ENCODE measurements at regions not wholly inside any gene's neighbourhood (a gene's known extent, or its start where the extent isn't known, plus 50 kb on each side); places are given as distances from the start of the nearest gene placed in this dataset.

- Histone ChIP-seq H3K27ac (no peak overlapping the region), H3K4me3 (no peak overlapping the region), H3K9me2 (replicated peaks; ENCODE audit: insufficient read depth) (no peaks in the 10 kb centered on the region), H3K4me2 (no peak overlapping the region), H4K20me1 (ENCODE audit: insufficient read depth, poor library complexity, severe bottlenecking) (no peaks in the 10 kb centered on the region), H3K79me2 (no peaks in the 10 kb centered on the region), H3K4me1 (ENCODE audit: insufficient read depth) (no peaks in the 10 kb centered on the region), H3K36me3 (replicated peaks; ENCODE audit: insufficient read depth, low read depth) (no peaks in the 10 kb centered on the region), H3K9me3 (ENCODE audit: low read depth) (no peaks in the 10 kb centered on the region), H3K27me3 (no peaks in the 10 kb centered on the region), H2AFZ (no peak overlapping the region)
- TF ChIP-seq CTCF (IDR thresholded peaks at IDR 0.05; ENCODE audit: poor library complexity) (no peak), EZH2 (IDR thresholded peaks at IDR 0.05; ENCODE audit: borderline replicate concordance) (no peak), EZH2phosphoT487 (IDR thresholded peaks at IDR 0.05; ENCODE audit: low read depth, severe bottlenecking, unreplicated experiment) (no peak)
- no peak for DNase-seq (ENCODE audit: low spot score)
- WGBS (ENCODE audit: low lambda C conversion rate, missing lambda C conversion rate): 91% methylated on average over 9 of the region's 10 CpGs
These were observed 661.6 kb downstream of the QKI start for GRCh38 chr6:164075981-164076615.

- Histone ChIP-seq H3K79me2 (no peaks in the 10 kb centered on the region), H3K27ac (no peak overlapping the region), H3K9me2 (replicated peaks; ENCODE audit: insufficient read depth) (no peaks in the 10 kb centered on the region), H4K20me1 (ENCODE audit: insufficient read depth, poor library complexity, severe bottlenecking) (no peaks in the 10 kb centered on the region), H3K4me1 (ENCODE audit: insufficient read depth) (no peaks in the 10 kb centered on the region), H3K4me2 (no peak overlapping the region), H3K27me3 (no peaks in the 10 kb centered on the region), H3K4me3 (no peak overlapping the region), H2AFZ (no peak overlapping the region), H3K36me3 (replicated peaks; ENCODE audit: insufficient read depth, low read depth) (no peaks in the 10 kb centered on the region), H3K9me3 (ENCODE audit: low read depth) (no peaks in the 10 kb centered on the region)
- no peak for TF ChIP-seq CTCF (IDR thresholded peaks at IDR 0.05; ENCODE audit: poor library complexity)
- TF ChIP-seq EZH2phosphoT487 (IDR thresholded peaks at IDR 0.05; ENCODE audit: low read depth, severe bottlenecking, unreplicated experiment): no peak
- TF ChIP-seq EZH2 (IDR thresholded peaks at IDR 0.05; ENCODE audit: borderline replicate concordance): no peak
- DNase-seq (ENCODE audit: low spot score): no peak
- WGBS (ENCODE audit: low lambda C conversion rate, missing lambda C conversion rate): 51% methylated on average over 2 of the region's 2 CpGs
These were observed 657.7 kb downstream of the QKI start for GRCh38 chr6:164072240-164072666.

- DNase-seq (ENCODE audit: low spot score): no peak
- no peaks in the 10 kb centered on the region for H3K9me3 ChIP-seq (ENCODE audit: low read depth)
- H3K4me1 ChIP-seq (ENCODE audit: insufficient read depth): no peaks in the 10 kb centered on the region
- H3K4me3 ChIP-seq: no peak overlapping the region
- 94% methylated on average over 11 of the region's 11 CpGs for WGBS (ENCODE audit: low lambda C conversion rate, missing lambda C conversion rate)
- H3K79me2 ChIP-seq: no peaks in the 10 kb centered on the region
- H3K27me3 ChIP-seq: no peaks in the 10 kb centered on the region
- H3K27ac ChIP-seq: no peak overlapping the region
- H3K4me2 ChIP-seq: no peak overlapping the region
- TF ChIP-seq EZH2phosphoT487 (IDR thresholded peaks at IDR 0.05; ENCODE audit: low read depth, severe bottlenecking, unreplicated experiment): no peak
- TF ChIP-seq CTCF (IDR thresholded peaks at IDR 0.05; ENCODE audit: poor library complexity): no peak
- no peak for TF ChIP-seq EZH2 (IDR thresholded peaks at IDR 0.05; ENCODE audit: borderline replicate concordance)
- H3K9me2 ChIP-seq (replicated peaks; ENCODE audit: insufficient read depth): no peaks in the 10 kb centered on the region
- H4K20me1 ChIP-seq (ENCODE audit: insufficient read depth, poor library complexity, severe bottlenecking): no peaks in the 10 kb centered on the region
- H3K36me3 ChIP-seq (replicated peaks; ENCODE audit: insufficient read depth, low read depth): no peaks in the 10 kb centered on the region
- no peak overlapping the region for H2AFZ ChIP-seq
These were observed 655.0 kb downstream of the QKI start for GRCh38 chr6:164069350-164069990.
